WTC11 (cell line): ENCODE measurements at regions not wholly inside any gene's neighbourhood (a gene's known extent, or its start where the extent isn't known, plus 50 kb on each side); places are given as distances from the start of the nearest gene placed in this dataset.

Experiments used
- ATAC-seq: fragments of 200-7000 bp; cut with Tn5 transposase; 2 replicates; pipeline ENCODE4 v1.10.0; 2021; ENCODE audit warnings: mild to moderate bottlenecking, moderate library complexity
- CTCF ChIA-PET: fragments of 300-600 bp; sonication (Branson Sonifier 250); formaldehyde crosslinking; loops from one replicate; lab custom pipeline; 2021; ENCODE audit warnings: antibody characterized with exemption; lab: Charles Lee
- POLR2A ChIA-PET: fragments of 350-600 bp; sonication (Branson Sonifier 250); formaldehyde crosslinking; loops from one replicate; lab custom pipeline; 2021; ENCODE audit warnings: antibody characterized with exemption; lab: Charles Lee
- DNase-seq: peaks from one replicate; pipeline ENCODE4 v3.0.0; 2021; ENCODE audit warnings: low spot score
- H3K27ac Mint-ChIP-seq: 2 replicates; pipeline ENCODE4 v1.8.0; 2021; ENCODE audit warnings: mixed read lengths
- H3K27me3 Mint-ChIP-seq: 2 replicates; pipeline ENCODE4 v1.8.0; 2021; ENCODE audit warnings: low read depth, mild to moderate bottlenecking, moderate library complexity, mixed read lengths
- H3K36me3 Mint-ChIP-seq: 2 replicates; pipeline ENCODE4 v1.8.0; 2021; ENCODE audit warnings: mixed read lengths
- H3K4me1 Mint-ChIP-seq: 2 replicates; pipeline ENCODE4 v1.8.0; 2022; ENCODE audit warnings: mixed read lengths
- H3K4me3 Mint-ChIP-seq: 2 replicates; pipeline ENCODE4 v1.8.0; 2021; ENCODE audit warnings: mild to moderate bottlenecking, moderate library complexity, mixed read lengths
- H3K9me3 Mint-ChIP-seq: 2 replicates; pipeline ENCODE4 v1.8.0; 2021; ENCODE audit warnings: mixed read lengths
- AR ChIP-seq: fragments of 250-450 bp; sonication (Bioruptor Pico); IDR thresholded peaks from 2 replicates; pipeline ENCODE4 v1.9.0; 2021; ENCODE audit warnings: mild to moderate bottlenecking
- ATF1 ChIP-seq: sonication (generic); formaldehyde crosslinking; IDR thresholded peaks from 2 replicates; pipeline ENCODE4 v1.8.1; 2023; ENCODE audit warnings: mild to moderate bottlenecking, moderate library complexity, missing genetic modification reagents
- CREB1 ChIP-seq: sonication (generic); formaldehyde crosslinking; IDR thresholded peaks from 2 replicates; pipeline ENCODE4 v1.8.0; 2023; ENCODE audit warnings: mild to moderate bottlenecking, missing genetic modification reagents
- ELF4 ChIP-seq: sonication (generic); formaldehyde crosslinking; IDR thresholded peaks from 2 replicates; pipeline ENCODE4 v1.8.1; 2022; ENCODE audit warnings: low read depth, mild to moderate bottlenecking, moderate library complexity, missing genetic modification reagents
- FOXJ3 ChIP-seq: sonication (generic); formaldehyde crosslinking; IDR thresholded peaks from 2 replicates; pipeline ENCODE4 v1.9.0; 2021; ENCODE audit warnings: missing genetic modification reagents, mild to moderate bottlenecking, borderline replicate concordance
- FOXK1 ChIP-seq: sonication (generic); formaldehyde crosslinking; IDR thresholded peaks from 2 replicates; pipeline ENCODE4 v1.8.0; 2022; ENCODE audit warnings: mild to moderate bottlenecking, moderate library complexity, missing genetic modification reagents
- GTF2I ChIP-seq: fragments of 250-450 bp; sonication (Bioruptor Pico); conservative IDR thresholded peaks from 2 replicates; pipeline ENCODE4 v1.4.0; 2021; ENCODE audit warnings: mild to moderate bottlenecking
- HMGXB4 ChIP-seq: sonication (generic); formaldehyde crosslinking; IDR thresholded peaks from 2 replicates; pipeline ENCODE4 v1.8.1; 2023; ENCODE audit warnings: mild to moderate bottlenecking, moderate library complexity, missing genetic modification reagents
- JAZF1 ChIP-seq: fragments of 250-450 bp; sonication (Bioruptor Pico); IDR thresholded peaks from 2 replicates; pipeline ENCODE4 v1.9.0; 2021; ENCODE audit warnings: moderate library complexity, mild to moderate bottlenecking, inconsistent platforms
- NFE2L1 ChIP-seq: sonication (generic); formaldehyde crosslinking; IDR thresholded peaks from 2 replicates; pipeline ENCODE4 v1.8.1; 2023; ENCODE audit warnings: missing genetic modification reagents
- NFYB ChIP-seq: sonication (generic); formaldehyde crosslinking; conservative IDR thresholded peaks from 2 replicates; pipeline ENCODE4 v1.8.0; 2022; ENCODE audit warnings: low read depth, missing genetic modification reagents
- NR2C2 ChIP-seq: sonication (generic); formaldehyde crosslinking; IDR thresholded peaks from 2 replicates; pipeline ENCODE4 v1.8.0; 2022; ENCODE audit warnings: mild to moderate bottlenecking, missing genetic modification reagents
- SMAD4 ChIP-seq: sonication (generic); formaldehyde crosslinking; IDR thresholded peaks from 2 replicates; pipeline ENCODE4 v1.8.0; 2022; ENCODE audit warnings: mild to moderate bottlenecking, missing genetic modification reagents
- SP1 ChIP-seq: sonication (generic); formaldehyde crosslinking; conservative IDR thresholded peaks from 2 replicates; pipeline ENCODE4 v1.8.1; 2022; ENCODE audit warnings: missing genetic modification reagents
- TP53 ChIP-seq: sonication (generic); formaldehyde crosslinking; IDR thresholded peaks from 2 replicates; pipeline ENCODE4 v1.8.1; 2023; ENCODE audit warnings: mild to moderate bottlenecking, missing genetic modification reagents
- USF2 ChIP-seq: sonication (generic); formaldehyde crosslinking; IDR thresholded peaks from 2 replicates; pipeline ENCODE4 v1.8.1; 2023; ENCODE audit warnings: mild to moderate bottlenecking, missing genetic modification reagents, moderate library complexity
- ZNF138 ChIP-seq: sonication (generic); formaldehyde crosslinking; conservative IDR thresholded peaks from 2 replicates; pipeline ENCODE4 v1.8.1; 2022; ENCODE audit warnings: mild to moderate bottlenecking, moderate library complexity, missing genetic modification reagents
- TF ChIP-seq, protein P1 (sequence below): sonication (generic); formaldehyde crosslinking; IDR thresholded peaks from 2 replicates; pipeline ENCODE4 v1.8.1; 2023; ENCODE audit warnings: mild to moderate bottlenecking, missing genetic modification reagents, moderate library complexity
- TF ChIP-seq, protein P2 (sequence below): sonication (generic); formaldehyde crosslinking; IDR thresholded peaks from 2 replicates; pipeline ENCODE4 v1.8.0; 2022; ENCODE audit warnings: mild to moderate bottlenecking, missing genetic modification reagents

GRCh38 chr7:24134535-24134934 is 149.5 kb upstream of the NPY start:
- Mint-ChIP-seq H3K27ac (no peak overlapping the region), H3K9me3 (no peaks in the 10 kb centered on the region), H3K36me3 (no peaks in the 10 kb centered on the region), H3K4me3 (no peak overlapping the region), H3K4me1 (peaks cover 8% of the 10 kb centered on the region; the same call in 1 of the 2 replicates), H3K27me3 (0 out of 2 replicates have a peak, but pooled peaks cover under 1% of the 10 kb centered on the region)
- POLR2A ChIA-PET = interaction anchor here (0.9 kb wide), 1 partner anchor 16 kb away, joined by 3 read pairs; no protein-coding TSS in a partner anchor
- CTCF ChIA-PET = no interaction called here
- ATAC-seq = no peak
- no peak for DNase-seq
- TF ChIP-seq ATF1 (no peak), TP53 (CRISPR knock-in tag) (no peak), ZNF138 (no peak), GTF2I (CRISPR knock-in tag) (no peak), CREB1 (no peak)
- TF ChIP-seq, protein P1, sequence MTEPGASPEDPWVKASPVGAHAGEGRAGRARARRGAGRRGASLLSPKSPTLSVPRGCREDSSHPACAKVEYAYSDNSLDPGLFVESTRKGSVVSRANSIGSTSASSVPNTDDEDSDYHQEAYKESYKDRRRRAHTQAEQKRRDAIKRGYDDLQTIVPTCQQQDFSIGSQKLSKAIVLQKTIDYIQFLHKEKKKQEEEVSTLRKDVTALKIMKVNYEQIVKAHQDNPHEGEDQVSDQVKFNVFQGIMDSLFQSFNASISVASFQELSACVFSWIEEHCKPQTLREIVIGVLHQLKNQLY (CRISPR knock-in tag) = no peak

DNA sequence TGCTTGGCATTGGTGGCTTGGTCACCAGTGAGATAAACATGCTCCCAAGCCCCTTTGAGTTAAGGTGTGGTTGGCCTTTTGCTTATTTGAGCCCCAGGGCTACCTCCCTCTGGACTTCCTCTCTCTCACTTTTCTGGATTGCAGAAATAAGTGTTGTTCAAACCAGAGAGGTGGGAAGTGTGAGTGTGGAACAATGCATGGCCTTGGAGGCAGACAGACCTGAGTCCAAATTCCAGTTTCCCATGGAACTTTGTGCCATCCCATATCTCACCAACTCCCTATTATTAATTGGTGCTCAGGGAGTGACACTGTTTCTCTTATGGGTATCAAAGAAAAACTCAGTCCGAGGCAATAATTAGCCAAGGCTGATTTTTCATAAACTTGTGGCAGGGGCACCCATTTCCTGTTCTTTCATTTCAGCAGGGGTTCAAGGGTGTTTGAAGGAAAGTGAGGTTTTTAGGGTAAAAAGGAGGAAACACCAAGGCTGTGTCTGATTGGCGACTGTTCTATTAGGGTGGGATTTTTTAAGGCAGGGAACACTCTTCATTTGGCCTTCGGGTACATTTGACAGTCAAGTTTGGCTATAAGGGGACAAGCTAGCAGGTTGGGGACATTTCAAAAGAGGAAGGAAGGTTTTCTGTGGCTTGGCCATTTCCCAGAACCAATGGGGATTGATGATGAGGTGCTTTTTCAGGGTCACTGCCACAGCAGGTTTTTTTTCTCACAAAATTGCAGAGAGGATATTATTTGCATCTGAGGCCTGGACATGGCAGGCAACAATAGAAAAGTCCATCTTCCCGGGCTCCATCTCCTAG is 148.8 kb upstream of the NPY start:
- ATAC-seq (no peak), DNase-seq (no peak)
- H3K27ac Mint-ChIP-seq = no peak overlapping the region
- POLR2A ChIA-PET = no interaction called here
- H3K27me3 Mint-ChIP-seq = no peaks in the 10 kb centered on the region
- no peaks in the 10 kb centered on the region for H3K36me3 Mint-ChIP-seq
- no peaks in the 10 kb centered on the region for H3K9me3 Mint-ChIP-seq
- peaks cover 8% of the 10 kb centered on the region; the same call in 1 of the 2 replicates for H3K4me1 Mint-ChIP-seq
- TF ChIP-seq, protein P1 (CRISPR knock-in tag) = no peak
- TF ChIP-seq JAZF1 (CRISPR knock-in tag) = no peak
- no peak overlapping the region for H3K4me3 Mint-ChIP-seq
- CTCF ChIA-PET = no interaction called here

DNA sequence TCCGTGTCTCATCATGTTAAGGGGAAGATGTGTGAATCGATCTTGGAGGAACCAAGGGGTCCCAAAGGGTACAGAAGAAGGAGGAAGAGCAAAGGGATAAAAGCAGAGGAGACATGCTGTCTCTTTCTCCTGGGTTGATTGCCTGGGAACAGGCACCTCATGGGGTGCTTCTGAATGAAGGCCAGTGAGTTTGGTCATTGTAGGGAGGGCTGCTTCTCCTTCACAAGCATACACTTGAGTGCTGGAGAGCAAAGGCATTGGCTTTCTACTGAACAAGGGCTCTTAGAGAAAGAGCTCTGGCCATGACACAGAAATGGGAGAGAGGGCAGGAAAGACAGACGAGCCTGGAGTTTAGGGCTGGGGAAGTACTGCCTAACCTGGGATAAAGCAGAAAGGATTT is 146.7 kb upstream of the NPY start:
- ChIA-PET POLR2A (no interaction called here), CTCF (no interaction called here)
- Mint-ChIP-seq H3K9me3 (no peaks in the 10 kb centered on the region), H3K4me1 (peaks cover 8% of the 10 kb centered on the region; the same call in 1 of the 2 replicates), H3K27me3 (no peaks in the 10 kb centered on the region), H3K36me3 (no peaks in the 10 kb centered on the region), H3K4me3 (no peak overlapping the region), H3K27ac (no peak overlapping the region)
- ATAC-seq (no peak), DNase-seq (no peak)
- TF ChIP-seq NFYB (CRISPR knock-in tag) = no peak
- TF ChIP-seq ELF4 (CRISPR knock-in tag) = no peak
- TF ChIP-seq FOXK1 (CRISPR knock-in tag) = no peak
- no peak for TF ChIP-seq NR2C2 (CRISPR knock-in tag)
- no peak for TF ChIP-seq SP1 (CRISPR knock-in tag)
- TF ChIP-seq ATF1 = no peak
- no peak for TF ChIP-seq NFE2L1 (CRISPR knock-in tag)
- no peak for TF ChIP-seq SMAD4 (CRISPR knock-in tag)

DNA sequence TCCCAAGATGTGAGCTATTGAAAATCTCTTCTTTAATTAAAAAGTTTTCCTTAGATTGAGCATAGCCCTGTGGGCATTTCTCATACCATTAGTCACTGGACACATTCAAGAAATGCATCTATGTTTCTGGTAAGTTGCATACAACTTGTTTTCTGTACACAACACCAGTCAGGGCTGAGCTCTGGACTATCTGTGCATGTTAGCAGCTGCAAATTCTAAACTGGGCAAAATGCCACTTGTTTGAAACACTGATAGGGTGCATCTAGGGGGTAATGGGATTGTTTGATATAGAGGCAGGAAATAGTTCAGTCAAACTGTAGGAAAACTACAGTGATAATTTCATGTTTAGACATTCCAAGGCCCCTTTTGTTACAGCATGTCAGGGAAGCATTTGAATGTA is 145.6 kb upstream of the NPY start:
- ATAC-seq (no peak), DNase-seq (no peak)
- POLR2A ChIA-PET = interaction anchor here (0.7 kb wide), 1 partner anchor 147 kb away, joined by 3 read pairs; no protein-coding TSS in a partner anchor
- Mint-ChIP-seq H3K4me1 (peaks cover 8% of the 10 kb centered on the region; the same call in 1 of the 2 replicates), H3K9me3 (no peaks in the 10 kb centered on the region), H3K27ac (no peak overlapping the region), H3K4me3 (no peak overlapping the region), H3K36me3 (no peaks in the 10 kb centered on the region), H3K27me3 (no peaks in the 10 kb centered on the region)
- CTCF ChIA-PET = no interaction called here
- TF ChIP-seq GTF2I (CRISPR knock-in tag) (no peak), USF2 (CRISPR knock-in tag) (no peak), AR (CRISPR knock-in tag) (no peak), FOXJ3 (no peak), HMGXB4 (CRISPR knock-in tag) (no peak), SMAD4 (CRISPR knock-in tag) (no peak)
- TF ChIP-seq, protein P2, sequence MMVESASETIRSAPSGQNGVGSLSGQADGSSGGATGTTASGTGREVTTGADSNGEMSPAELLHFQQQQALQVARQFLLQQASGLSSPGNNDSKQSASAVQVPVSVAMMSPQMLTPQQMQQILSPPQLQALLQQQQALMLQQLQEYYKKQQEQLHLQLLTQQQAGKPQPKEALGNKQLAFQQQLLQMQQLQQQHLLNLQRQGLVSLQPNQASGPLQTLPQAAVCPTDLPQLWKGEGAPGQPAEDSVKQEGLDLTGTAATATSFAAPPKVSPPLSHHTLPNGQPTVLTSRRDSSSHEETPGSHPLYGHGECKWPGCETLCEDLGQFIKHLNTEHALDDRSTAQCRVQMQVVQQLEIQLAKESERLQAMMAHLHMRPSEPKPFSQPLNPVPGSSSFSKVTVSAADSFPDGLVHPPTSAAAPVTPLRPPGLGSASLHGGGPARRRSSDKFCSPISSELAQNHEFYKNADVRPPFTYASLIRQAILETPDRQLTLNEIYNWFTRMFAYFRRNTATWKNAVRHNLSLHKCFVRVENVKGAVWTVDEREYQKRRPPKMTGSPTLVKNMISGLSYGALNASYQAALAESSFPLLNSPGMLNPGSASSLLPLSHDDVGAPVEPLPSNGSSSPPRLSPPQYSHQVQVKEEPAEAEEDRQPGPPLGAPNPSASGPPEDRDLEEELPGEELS = no peak
